Type B pancreatic cell (in vitro differentiated cells): ENCODE measurements at regions not wholly inside any gene's neighbourhood (a gene's known extent, or its start where the extent isn't known, plus 50 kb on each side); places are given as distances from the start of the nearest gene placed in this dataset.
"Not testable (repeated sequence)": the region's sequence is repeated elsewhere in the genome, so short reads cannot be mapped to it uniquely, and the experiment has no call there.

Experiments
- DNase-seq: peaks from one replicate; pipeline ENCODE4 v3.0.0; 2021; ENCODE audit warnings: mixed read lengths; ENCODE audit not compliant: unreplicated experiment; ENCODE audit errors: extremely low spot score
- H3K27ac Mint-ChIP-seq: 2 replicates; pipeline ENCODE4 v1.8.0; 2021; ENCODE audit warnings: mild to moderate bottlenecking, mixed read lengths
- H3K27me3 Mint-ChIP-seq: 2 replicates; pipeline ENCODE4 v1.8.0; 2021; ENCODE audit warnings: mixed read lengths
- H3K36me3 Mint-ChIP-seq: 2 replicates; pipeline ENCODE4 v1.8.0; 2021; ENCODE audit warnings: mixed read lengths
- H3K4me1 Mint-ChIP-seq: one replicate; pipeline ENCODE4 v1.8.0; 2021; ENCODE audit warnings: mixed read lengths; ENCODE audit not compliant: unreplicated experiment
- H3K4me3 Mint-ChIP-seq: 2 replicates; pipeline ENCODE4 v1.8.0; 2021; ENCODE audit warnings: mild to moderate bottlenecking, mixed read lengths
- H3K9me3 Mint-ChIP-seq: 2 replicates; pipeline ENCODE4 v1.8.0; 2021; ENCODE audit warnings: mixed read lengths

- H3K4me3 Mint-ChIP-seq, H3K4me1 Mint-ChIP-seq, DNase-seq, H3K27me3 Mint-ChIP-seq, H3K27ac Mint-ChIP-seq, H3K9me3 Mint-ChIP-seq, H3K36me3 Mint-ChIP-seq: not testable (repeated sequence)
Observed at GRCh38 chr1:120239351-120239750, 63.0 kb upstream of the SEC22B start.

GRCh38 chr1:120238867-120239266 is 62.5 kb upstream of the SEC22B start:
- H3K4me1 Mint-ChIP-seq, H3K27me3 Mint-ChIP-seq, H3K9me3 Mint-ChIP-seq, DNase-seq, H3K36me3 Mint-ChIP-seq, H3K4me3 Mint-ChIP-seq, H3K27ac Mint-ChIP-seq: not testable (repeated sequence)

- DNase-seq, H3K4me3 Mint-ChIP-seq, H3K4me1 Mint-ChIP-seq, H3K36me3 Mint-ChIP-seq, H3K27me3 Mint-ChIP-seq, H3K27ac Mint-ChIP-seq, H3K9me3 Mint-ChIP-seq: not testable (repeated sequence)
Observed at GRCh38 chr1:120233661-120234018, 57.3 kb upstream of the SEC22B start.

DNA sequence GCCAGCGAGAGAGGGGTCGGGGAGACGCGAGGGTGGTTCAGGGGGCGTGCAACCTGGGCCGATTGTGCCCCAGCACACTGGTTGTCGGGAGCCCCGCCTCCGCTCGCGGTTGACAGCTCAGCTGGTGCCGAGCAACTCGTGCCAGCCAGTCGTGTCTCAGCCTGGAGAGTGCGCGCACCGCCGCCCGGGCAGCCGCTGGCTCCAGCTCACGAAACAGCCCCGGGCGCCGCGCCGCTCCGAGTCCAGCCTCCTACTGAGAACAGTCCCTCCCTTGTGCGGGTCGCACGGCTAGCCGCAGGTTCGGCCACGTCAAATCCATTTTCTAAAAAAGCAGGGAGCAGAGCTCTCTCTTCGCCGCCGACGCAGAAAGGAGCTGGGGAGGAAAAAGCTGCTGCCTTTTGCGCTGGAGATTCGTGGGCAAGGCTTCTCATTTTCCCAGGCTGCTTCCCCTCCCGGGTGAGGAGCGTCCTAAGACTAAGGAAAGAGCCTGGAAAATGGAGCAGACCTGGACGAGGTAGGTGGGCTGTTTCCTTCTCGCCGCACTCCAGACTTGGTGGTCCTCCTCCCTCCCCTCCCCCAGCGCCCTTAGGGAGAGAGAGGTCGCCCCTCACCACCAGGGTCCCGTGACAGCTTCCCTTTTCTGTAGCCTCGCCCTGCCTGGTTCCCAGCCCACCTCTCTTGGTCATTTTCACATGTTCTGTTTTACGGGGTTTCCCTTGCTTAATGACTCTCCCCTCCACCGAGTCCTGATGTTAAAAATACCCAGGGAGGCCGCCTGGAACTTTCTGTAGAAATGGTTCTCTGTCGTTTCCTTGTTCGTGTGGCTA is 56.7 kb upstream of the SEC22B start:
- not testable (repeated sequence) for H3K4me3 Mint-ChIP-seq, H3K27me3 Mint-ChIP-seq, H3K9me3 Mint-ChIP-seq, H3K36me3 Mint-ChIP-seq, DNase-seq, H3K4me1 Mint-ChIP-seq, H3K27ac Mint-ChIP-seq

DNA sequence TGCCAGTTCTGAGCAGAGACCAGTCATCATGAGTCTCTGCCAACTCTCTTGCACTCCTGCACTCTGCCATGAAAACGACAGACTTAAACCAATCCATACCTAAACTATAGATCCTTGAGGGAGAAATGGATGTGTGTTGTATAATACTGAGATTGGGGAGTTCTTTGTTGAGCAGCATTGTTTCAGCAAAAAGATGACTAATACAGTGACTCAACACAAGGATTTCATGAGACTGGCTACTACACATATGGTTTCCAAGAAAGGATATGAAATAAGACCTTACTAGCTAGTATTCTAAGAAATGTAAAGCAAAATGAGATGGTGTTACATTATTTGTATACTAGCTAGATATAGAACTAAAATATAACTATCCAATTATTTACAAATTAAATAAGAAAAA is 53.5 kb upstream of the SEC22B start:
- H3K36me3 Mint-ChIP-seq, H3K27ac Mint-ChIP-seq, H3K27me3 Mint-ChIP-seq, H3K4me1 Mint-ChIP-seq, DNase-seq, H3K9me3 Mint-ChIP-seq, H3K4me3 Mint-ChIP-seq: not testable (repeated sequence)
